DMS79 treated with DMSO at 0.1 percent for 48 hours (cell line): ENCODE measurements at regions not wholly inside any gene's neighbourhood (a gene's known extent, or its start where the extent isn't known, plus 50 kb on each side); places are given as distances from the start of the nearest gene placed in this dataset.

Experiments used
- DNase-seq: peaks from one replicate; lab custom pipeline; 2025; lab: John Stamatoyannopoulos, UW

DNA sequence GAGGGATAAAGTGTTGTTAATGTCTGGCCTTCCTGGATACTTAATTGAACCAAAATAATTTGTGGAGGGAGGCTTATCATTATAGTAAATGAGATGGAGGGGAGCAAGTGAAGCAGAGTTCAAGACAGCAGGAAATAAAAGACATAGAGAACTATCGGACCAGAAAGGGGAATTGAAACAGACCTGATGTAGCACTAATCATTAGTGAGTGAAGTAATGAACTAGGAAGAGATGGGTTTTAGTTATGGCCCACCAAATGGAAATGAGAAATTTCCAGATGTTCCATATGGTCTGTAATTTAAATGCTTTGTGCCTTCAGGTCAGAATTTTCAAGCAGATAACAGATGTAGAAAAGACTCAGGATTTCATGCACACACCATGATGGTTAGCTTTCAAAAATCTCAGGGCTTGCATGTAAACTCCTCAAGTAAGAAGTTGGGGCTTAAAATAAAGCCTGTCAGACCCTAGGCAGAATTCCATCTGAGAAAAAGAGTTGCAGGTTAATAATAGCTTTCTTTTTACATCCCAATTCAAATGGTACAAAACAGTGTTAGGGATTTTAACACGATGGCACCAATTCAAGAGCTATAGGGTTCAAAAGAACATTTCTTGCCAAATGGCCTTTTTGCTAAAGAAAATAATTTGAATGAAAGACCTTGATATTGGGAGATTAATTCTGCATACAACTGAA, 355.8 kb downstream of the FSCB start:
- no peak for DNase-seq

GRCh38 chr14:44149597-44149996, 357.5 kb downstream of the FSCB start:
- DNase-seq: no peak

DNA sequence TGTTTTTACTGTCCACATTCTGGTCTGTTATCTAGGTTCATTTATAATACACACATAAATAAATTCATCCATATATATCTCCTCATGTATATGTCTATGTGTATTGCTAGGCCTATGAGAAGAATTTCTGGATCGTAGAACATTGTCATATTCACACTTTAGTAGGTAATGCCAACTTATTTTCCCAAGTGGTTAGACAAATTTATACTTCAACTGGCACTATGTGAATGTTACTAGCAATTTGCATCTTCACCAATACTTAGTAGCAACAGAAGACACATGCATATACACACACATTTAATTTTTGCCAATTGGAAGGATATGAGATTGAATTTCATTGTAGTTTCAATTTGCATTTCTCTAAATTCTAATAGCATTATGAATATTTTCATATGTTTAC, 365.1 kb downstream of the FSCB start:
- no peak for DNase-seq

GRCh38 chr14:44135972-44136371, 371.1 kb downstream of the FSCB start:
- DNase-seq: no peak

DNA sequence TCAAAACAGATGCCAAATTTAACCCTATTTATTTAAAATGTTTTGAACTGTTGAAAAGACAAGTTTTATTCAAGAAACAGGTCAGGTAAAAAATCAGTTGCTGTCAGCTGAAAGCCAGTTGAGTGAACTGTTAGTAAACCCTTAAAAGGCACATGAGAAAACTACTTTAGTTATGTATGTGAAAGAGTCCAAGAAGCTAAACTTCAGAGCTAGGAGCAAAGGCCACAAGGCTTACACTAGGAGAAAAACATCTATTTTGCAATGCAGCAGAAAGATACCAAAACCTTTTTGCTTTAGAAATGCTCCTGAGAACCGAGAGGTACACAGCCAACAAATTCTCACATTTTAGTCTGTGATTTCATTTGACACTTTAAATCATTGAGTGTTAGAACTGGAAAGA, 375.2 kb downstream of the FSCB start:
- DNase-seq: no peak

DNA sequence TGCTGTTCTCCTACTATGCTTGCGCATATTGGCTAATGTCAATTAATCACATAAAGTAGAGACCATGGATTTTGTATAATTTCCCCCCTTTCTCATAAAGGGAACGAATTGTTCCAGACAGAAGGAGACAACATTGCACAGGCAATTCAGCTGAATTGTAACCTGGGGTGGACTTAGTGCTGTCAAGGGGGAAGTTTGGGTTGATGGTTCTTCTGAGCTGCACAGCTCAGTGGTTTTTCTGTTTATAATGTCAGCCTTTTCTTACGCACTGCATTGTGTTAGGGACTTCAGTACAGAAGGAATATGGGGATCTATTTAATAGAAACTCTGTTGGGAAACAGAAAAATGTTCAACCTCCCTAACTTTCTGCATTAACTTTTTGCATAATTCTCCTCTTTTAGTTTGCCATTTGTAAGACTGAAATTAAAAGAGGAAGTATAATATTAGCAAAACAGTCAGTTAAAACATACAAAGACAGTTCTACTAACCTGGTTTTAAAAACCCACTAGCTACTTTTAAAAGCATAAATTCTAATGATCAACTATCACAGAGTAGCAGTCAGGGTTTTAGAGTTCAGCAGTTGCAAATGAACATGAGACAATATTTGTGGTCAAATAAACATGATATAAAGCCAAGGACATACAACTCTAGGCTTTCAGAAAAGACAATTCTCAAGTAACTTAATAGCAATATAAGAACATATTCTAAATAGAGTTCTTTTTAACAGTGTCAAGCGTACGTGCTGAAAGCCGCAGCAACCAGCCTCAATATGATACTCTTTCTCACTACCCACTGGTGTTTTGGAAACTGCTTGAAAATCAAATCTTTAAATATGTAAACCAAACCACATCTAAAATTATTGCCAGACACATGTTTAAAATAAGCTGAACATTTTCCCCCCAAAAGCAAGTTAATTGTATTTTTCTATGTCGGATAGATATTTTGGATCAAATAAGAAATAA, 393.0 kb downstream of the FSCB start:
- no peak for DNase-seq

DNA sequence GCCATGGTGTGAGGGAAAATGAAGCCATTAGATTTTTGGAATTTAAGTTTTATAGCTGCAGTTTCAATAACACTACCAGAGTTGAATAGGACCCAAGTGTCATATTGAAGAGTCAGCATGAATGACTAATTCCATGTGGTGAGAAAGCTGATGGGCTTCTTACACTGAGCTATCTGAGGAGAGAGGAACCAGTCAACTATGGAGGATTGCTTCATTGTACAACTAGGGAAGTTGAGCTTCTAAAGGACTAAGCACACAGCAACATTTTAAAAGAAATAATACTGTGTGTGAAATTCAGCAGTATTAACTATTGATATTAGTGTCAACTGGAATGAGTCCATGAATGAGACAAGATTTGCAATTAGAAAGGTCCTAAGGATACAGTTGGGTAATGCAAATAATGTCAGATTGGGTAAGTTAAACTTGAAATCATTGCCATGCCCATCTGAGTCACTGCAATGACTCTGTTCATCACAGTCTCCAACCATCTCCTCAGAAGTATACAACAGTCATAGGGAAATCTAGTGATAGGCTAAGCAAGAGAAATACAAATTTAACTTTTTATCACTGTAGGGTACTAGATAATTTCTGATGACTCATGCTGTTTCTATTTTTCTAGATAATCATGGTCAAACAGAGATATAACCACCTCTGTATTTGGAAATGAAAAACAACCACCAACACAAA, 394.2 kb downstream of the FSCB start:
- no peak for DNase-seq

- no peak for DNase-seq
These were observed 398.0 kb downstream of the FSCB start for GRCh38 chr14:44109036-44109435.

GRCh38 chr14:44108601-44109000, 398.5 kb downstream of the FSCB start:
- no peak for DNase-seq

- DNase-seq: no peak
These were observed 399.9 kb downstream of the FSCB start for GRCh38 chr14:44107156-44107555.

DNA sequence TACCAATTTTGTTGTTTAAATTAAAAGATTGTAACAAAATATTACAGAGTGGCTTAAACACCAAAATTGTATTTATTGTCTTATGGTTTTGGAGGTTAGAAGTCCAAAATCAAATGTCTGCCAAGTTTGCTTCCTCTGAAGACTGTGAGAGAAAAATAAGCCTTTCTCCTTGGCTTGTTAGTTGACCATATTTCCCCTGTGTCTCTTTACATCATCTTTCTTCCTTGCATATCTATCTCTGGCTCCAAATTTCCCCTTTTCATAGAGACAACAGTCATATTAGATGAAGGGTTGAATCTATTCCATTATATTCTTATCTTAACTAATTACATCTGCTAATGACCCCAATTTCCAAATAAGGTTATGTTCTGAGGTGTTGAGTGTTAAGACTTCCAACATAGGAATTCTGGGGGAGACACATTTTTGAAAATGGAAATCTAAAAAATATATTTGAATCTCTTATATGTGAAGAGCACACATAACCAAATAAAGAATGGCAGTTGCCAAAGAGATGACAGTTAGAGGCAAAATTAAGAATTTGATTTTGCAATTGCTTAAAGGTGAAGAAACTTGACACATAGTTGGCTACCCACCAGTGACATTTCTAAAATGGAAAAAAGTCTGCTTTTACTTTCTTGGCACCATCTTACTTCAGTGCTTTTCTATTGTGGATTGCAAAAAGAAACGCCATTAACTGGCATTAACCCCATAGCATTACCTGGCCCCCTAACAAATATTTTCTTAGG, 407.2 kb downstream of the FSCB start:
- DNase-seq: no peak

- no peak for DNase-seq
These were observed 425.9 kb downstream of the FSCB start for GRCh38 chr14:44081146-44081545.

DNA sequence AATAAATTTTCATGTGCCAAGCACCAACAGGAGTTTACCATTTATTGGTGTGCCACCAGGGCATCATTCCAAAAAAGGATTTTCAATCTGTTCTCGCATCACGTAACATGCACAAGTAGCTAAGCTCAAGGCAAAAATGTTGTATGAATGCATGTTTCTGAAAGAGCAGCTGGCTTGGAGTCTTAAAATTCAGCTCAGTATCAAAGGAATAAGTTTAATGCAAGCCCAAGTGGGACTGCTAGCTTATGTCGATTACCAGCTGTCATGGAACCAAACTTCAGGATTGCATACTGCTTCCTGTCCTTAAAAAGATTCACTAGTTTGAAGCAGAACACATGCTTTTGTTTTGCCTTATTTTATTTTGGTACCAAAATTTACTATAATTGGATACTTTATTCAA, 437.0 kb downstream of the FSCB start:
- DNase-seq: no peak

- no peak for DNase-seq
These were observed 453.7 kb downstream of the FSCB start for GRCh38 chr14:44053422-44053821.

DNA sequence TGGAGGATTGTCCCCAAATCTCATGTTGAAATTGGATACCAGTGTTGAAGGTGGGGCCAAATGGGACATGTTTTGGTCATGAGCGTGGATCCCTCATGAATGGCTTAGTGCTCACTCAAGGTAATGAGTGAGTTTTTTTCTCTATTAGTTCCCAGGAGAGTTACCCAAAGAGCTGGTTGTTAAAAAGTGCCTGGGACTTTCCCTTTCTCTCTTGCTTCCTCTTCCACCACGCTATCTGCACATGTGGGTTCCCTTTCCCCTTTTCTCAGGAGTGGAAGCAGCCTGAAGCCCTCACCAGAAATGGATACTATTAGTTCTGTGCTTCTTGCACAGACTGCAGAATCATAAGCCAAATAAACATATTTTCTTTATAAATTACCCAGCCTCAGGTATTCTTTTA, 465.4 kb downstream of the FSCB start:
- DNase-seq: no peak

DNA sequence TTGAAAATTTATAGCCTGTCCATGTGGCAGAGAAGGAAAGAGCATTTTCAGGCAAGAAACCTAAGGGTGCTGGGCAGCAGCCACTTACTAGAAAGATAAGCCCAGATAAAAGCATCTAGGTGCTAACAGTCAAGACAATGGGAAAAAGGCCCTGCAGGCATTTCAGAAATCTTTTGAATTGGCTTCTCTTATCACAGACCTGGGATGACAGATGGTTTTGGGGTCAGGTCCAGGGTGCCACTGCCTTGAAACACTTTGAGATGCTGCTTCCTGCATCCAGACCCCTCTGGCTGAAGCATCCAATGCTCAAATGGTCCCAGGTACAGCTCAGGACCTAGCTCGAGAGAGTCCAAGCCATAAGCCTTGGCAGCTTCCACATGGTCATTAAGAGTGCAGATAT, 466.5 kb downstream of the FSCB start:
- DNase-seq: no peak

GRCh38 chr14:44036248-44036647, 470.8 kb downstream of the FSCB start:
- no peak for DNase-seq

GRCh38 chr14:44035707-44036106, 471.4 kb downstream of the FSCB start:
- no peak for DNase-seq

DNA sequence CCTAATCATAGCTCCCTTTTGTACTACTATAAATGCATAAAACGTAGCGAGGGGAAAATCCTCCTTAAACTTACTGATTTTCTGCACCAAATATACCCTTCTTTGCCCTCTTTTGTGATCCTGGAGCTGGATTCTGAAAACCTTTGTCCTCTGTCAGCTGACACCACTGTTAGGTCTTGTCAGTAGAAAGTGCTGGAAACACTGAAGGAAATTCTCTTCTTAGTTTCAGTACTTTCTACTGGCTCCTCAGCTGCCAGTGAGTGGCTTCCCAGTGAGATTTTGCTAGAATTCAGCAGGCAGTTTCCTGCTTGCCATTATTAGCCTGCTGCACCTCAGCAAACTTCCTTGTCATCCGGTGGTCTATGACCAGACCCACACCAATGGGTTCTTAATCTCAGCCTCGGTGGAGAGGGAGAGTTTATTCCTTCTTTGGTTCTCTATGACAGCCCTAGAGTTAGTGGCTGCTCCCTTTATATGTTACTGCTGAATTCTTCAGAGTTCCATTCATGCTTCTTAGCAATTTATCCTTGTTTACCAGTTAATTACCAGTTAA, 476.2 kb downstream of the FSCB start:
- no peak for DNase-seq

DNA sequence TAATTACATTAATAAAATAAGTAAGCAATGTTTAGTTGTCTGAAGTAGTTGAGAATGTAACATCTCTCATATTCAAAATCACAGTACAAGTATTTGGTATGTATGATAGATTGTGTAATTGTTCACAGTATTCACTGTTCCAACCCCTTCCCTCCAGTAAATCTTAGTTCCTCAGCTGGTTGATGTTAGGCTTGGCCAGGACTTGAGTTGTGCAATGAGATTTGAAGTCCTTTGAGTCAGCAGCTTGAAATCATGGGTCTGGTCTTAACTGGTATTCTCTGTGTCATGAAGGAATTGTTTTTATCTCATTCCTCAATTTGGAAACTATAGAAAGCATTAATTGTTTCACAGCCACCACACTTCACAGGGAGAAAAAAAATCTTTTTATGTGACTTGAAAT, 477.1 kb downstream of the FSCB start:
- no peak for DNase-seq

GRCh38 chr14:44027397-44027796, 479.7 kb downstream of the FSCB start:
- no peak for DNase-seq

DNA sequence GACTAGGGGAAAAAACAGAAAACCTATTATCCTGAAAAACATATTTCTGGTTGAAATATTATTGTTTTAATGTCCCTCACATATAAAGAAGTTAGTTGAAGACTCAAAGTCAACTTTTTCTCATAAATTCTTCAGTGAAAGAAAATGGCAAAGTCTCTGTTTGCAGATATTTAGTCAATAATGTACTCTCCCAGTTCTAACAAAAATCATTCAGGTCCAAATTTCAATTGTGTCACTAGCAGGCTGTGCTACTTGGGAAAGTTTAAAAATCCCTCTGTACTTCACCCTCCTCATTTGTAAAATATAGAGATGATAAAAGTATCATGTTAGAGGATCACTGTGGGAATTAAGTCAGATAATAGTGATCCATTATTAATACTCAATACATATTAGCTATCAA, 496.5 kb downstream of the FSCB start:
- DNase-seq: no peak
